Lung (tissue), 11 donors: ENCODE measurements at regions not wholly inside any gene's neighbourhood (a gene's known extent, or its start where the extent isn't known, plus 50 kb on each side); places are given as distances from the start of the nearest gene placed in this dataset.

Experiments
- ATAC-seq: fragments of 200-7000 bp; cut with Tn5 transposase; one replicate; pipeline ENCODE4 v1.9.1; 2020; ENCODE audit warnings: moderate number of reproducible peaks; ENCODE audit not compliant: insufficient read depth, low FRiP score
- DNase-seq, 3 donors: peaks; one replicate each; pipeline ENCODE4 v3.0.0-alpha.2; 2013 to 2017
- H3K27ac ChIP-seq, 2 donors: one replicate each; pipeline ENCODE4 v1.5.1; 2013; ENCODE audit warnings: mild to moderate bottlenecking in 2 of 2, moderate library complexity in 2 of 2, control low read depth in 1 of 2, inconsistent platforms in 1 of 2, low read depth in 1 of 2, low read length in 1 of 2
- H3K27me3 ChIP-seq, 3 donors: one replicate each; pipeline ENCODE4 v1.5.1; 2013; ENCODE audit warnings: low read length in 2 of 3; ENCODE audit not compliant: control insufficient read depth in 3 of 3, insufficient read depth in 3 of 3
- H3K36me3 ChIP-seq, 4 donors: one replicate each; pipeline ENCODE4 v1.5.1; 2013; ENCODE audit warnings: low read length in 4 of 4, mild to moderate bottlenecking in 1 of 4, moderate library complexity in 1 of 4; ENCODE audit not compliant: control insufficient read depth in 4 of 4, insufficient read depth in 4 of 4
- H3K4me1 ChIP-seq, 5 donors: one replicate each; pipeline ENCODE4 v1.5.1; 2013; ENCODE audit warnings: low read length in 5 of 5, mild to moderate bottlenecking in 2 of 5, moderate library complexity in 1 of 5; ENCODE audit not compliant: control insufficient read depth in 5 of 5, insufficient read depth in 5 of 5
- H3K4me3 ChIP-seq: one replicate; pipeline ENCODE4 v1.5.1; 2013; ENCODE audit warnings: mild to moderate bottlenecking, control low read depth, moderate library complexity
- H3K9ac ChIP-seq, 2 donors: one replicate each; pipeline ENCODE4 v1.5.1; 2013; ENCODE audit warnings: low read length in 2 of 2, control low read depth in 1 of 2; ENCODE audit not compliant: insufficient read depth in 1 of 2
- H3K9me3 ChIP-seq, 4 donors: one replicate each; pipeline ENCODE4 v1.5.1; 2013; ENCODE audit warnings: low read length in 3 of 4, mild to moderate bottlenecking in 1 of 4, moderate library complexity in 1 of 4; ENCODE audit not compliant: control insufficient read depth in 4 of 4, insufficient read depth in 3 of 4
- CTCF ChIP-seq: IDR thresholded peaks from 2 replicates; pipeline ENCODE4 v1.5.1; 2012; ENCODE audit warnings: mild to moderate bottlenecking; ENCODE audit errors: control extremely low read depth, extremely low read depth
- whole genome bisulfite sequencing, 2 donors: extraction: QIAGEN DNeasy Blood & Tissue Kit; methylation state at CpG; one replicate each; pipeline ENCODE4 v1.1.7; 2013; 5-methylcytosine and 5-hydroxymethylcytosine counted together
- donor health status: control.
- donor health status: control.
- donor health status: Bipolar disorder and iron deficiency.
- donor health status: healthy.
- donor health status: DM: yes; HTN: yes; CAD: no.

- Histone ChIP-seq H3K4me3 (no peak overlapping the region), H3K27me3 (no peaks in the 10 kb centered on the region), H3K9me3 (no peaks in the 10 kb centered on the region), H3K9ac (no peak overlapping the region), H3K27ac (no peak overlapping the region), H3K4me1 (peaks cover 0 to 17% (median 9%) of the 10 kb centered on the region in 5 donors), H3K36me3 (no peaks in the 10 kb centered on the region)
- DNase-seq (peak; percentile 43 to 69 (median 57)), ATAC-seq (peak; percentile 74)
- peak; percentile 59 for TF ChIP-seq CTCF
- 49 to 53% methylated on average over 22 of the region's 22 CpGs for WGBS, 2 donors
Measured at GRCh38 chr17:27381007-27381501, 75.2 kb upstream of the KSR1 start.

GRCh38 chr17:27382025-27382424 lies 74.2 kb upstream of the KSR1 start:
- Histone ChIP-seq H3K4me1 (peaks cover 0 to 17% (median 9%) of the 10 kb centered on the region in 5 donors), H3K9me3 (no peaks in the 10 kb centered on the region), H3K9ac (no peak overlapping the region), H3K36me3 (no peaks in the 10 kb centered on the region), H3K27me3 (no peaks in the 10 kb centered on the region), H3K27ac (no peak overlapping the region), H3K4me3 (no peak overlapping the region)
- ATAC-seq (no peak), DNase-seq (no peak)
- no peak for TF ChIP-seq CTCF
- WGBS, 2 donors, result 90 to 91% methylated on average over 5 of the region's 5 CpGs

- Histone ChIP-seq H3K27me3 (no peaks in the 10 kb centered on the region), H3K27ac (peak overlapping the region in 1 of 2 donors; percentile 69), H3K9ac (no peak overlapping the region), H3K4me1 (peaks cover 0 to 17% (median 9%) of the 10 kb centered on the region in 5 donors), H3K36me3 (no peaks in the 10 kb centered on the region), H3K9me3 (no peaks in the 10 kb centered on the region), H3K4me3 (no peak overlapping the region)
- TF ChIP-seq CTCF, result no peak
- 40 to 55% methylated on average over 7 of the region's 7 CpGs for WGBS, 2 donors
- DNase-seq (peak in 1 of 3 donors; percentile 16), ATAC-seq (no peak)
Measured at GRCh38 chr17:27384261-27384701, 72.0 kb upstream of the KSR1 start.

- peaks cover 0 to 16% (median 9%) of the 10 kb centered on the region in 5 donors for H3K4me1 ChIP-seq
- DNase-seq, result no peak
- no peak for TF ChIP-seq CTCF
- H3K27ac ChIP-seq, result peak overlapping the region in 1 of 2 donors; percentile 69
- 80 to 92% methylated on average over 2 of the region's 2 CpGs for WGBS, 2 donors
- no peaks in the 10 kb centered on the region for H3K27me3 ChIP-seq
- no peaks in the 10 kb centered on the region for H3K9me3 ChIP-seq
- H3K4me3 ChIP-seq, result no peak overlapping the region
- no peak overlapping the region for H3K9ac ChIP-seq
- ATAC-seq, result no peak
- H3K36me3 ChIP-seq, result no peaks in the 10 kb centered on the region
Measured at GRCh38 chr17:27384726-27385125, 71.5 kb upstream of the KSR1 start.
